HG03280 (cell line): ENCODE measurements at regions not wholly inside any gene's neighbourhood (a gene's known extent, or its start where the extent isn't known, plus 50 kb on each side); places are given as distances from the start of the nearest gene placed in this dataset.
"Not testable (repeated sequence)": the region's sequence is repeated elsewhere in the genome, so short reads cannot be mapped to it uniquely, and the experiment has no call there.

Source experiments
- ATAC-seq: cut with Tn5 transposase; IDR thresholded peaks from one replicate; pipeline ENCODE4 v1.9.1; 2021; ENCODE audit warnings: mild to moderate bottlenecking, moderate library complexity; ENCODE audit not compliant: unreplicated experiment

DNA sequence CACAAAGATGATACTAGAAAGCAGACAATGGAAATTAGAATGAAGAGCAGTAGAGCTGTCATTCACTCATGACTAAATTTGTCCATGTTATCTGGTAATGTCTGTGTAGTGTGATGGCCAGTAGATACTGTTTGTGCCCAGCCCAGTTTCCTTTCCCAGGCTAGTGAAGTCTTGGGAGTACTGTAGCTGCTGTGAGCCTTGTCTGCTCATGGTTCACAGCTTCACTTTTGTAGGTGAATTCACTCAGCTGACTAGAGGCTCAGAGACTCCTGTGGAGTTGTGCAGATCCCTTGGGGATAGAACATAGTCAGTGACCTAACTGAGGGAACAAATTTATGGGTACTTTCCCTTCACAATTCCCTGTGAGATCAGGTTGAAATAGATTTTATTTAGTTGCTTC is 572.5 kb downstream of the ARL4A start:
- ATAC-seq, result no peak

DNA sequence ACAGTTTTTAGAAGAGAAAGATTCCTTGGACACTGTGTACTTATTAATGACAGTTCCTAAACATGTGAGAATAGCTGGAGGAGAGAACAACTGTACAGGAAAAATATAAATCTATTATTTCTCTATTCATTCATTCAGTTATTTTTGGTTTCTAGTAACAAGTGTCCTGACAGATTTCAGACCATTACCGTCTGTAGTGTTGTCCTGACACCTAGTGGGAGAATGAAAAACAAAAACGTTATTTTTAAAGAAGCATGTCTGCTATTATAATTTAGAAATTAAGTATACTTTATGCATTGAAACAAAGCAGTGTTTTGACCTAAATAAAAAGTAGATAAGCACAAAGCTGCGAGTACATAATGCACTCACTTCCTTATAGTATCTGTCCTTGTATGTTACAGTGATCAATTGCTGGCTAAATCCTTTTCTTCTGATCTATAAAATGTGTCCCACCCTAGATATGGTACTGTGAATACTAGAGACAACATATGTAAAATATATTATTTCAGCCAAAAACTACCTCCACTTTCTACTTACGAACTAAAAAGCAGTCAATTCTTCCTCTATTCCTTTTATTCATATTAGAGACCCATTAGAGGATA is 575.6 kb downstream of the ARL4A start:
- no peak for ATAC-seq

DNA sequence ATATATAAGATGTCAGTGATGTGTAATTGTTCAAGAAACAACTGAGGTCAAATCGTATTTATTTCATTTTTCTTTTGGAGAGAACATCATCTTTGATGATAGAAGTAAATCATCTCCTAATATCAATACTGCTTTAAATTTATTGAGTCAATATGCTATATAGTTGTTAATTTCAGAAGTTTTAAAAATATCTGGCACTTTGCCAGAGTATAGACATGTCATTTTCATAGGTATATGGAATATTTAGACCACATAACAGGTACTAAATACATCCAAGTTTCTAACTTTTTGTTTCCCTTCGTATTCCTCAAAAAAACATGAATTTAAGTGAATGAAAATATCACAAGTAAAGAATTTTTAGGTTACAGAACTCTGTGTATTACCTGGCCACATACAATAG is 577.8 kb downstream of the ARL4A start:
- no peak for ATAC-seq

DNA sequence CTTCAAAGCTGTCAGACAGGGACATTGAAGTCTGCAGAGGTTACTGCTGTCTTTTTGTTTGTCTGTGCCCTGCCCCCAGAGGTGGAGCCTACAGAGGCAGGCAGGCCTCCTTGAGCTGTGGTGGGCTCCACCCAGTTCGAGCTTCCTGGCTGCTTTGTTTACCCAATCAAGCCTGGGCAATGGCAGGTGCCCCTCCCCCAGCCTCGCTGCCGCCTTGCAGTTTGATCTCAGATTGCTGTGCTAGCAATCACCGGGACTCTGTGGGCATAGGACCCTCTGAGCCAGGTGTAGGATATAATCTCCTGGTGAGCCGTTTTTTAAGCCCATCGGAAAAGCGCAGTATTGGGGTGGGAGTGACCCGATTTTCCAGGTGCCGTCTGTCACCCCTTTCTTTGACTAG is 586.8 kb downstream of the ARL4A start:
- not testable (repeated sequence) for ATAC-seq

DNA sequence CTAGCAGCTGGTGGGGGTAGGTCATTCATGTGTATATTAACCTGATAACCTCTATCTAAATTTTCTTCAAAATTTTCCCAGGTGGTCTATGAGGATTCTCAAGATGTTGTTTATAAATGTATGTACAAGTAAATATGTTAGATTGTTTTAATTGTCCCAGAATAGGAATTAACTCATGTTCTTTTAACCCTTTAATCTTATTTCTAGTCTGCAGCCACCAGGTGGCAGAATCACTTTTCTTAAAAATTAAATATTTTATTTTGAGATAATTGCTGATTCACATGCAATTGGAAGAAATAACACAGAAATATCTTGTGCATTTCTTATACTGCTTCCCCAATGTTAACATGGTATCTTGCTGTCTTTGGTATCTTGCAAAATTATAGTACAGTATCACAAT is 589.5 kb downstream of the ARL4A start:
- no peak for ATAC-seq

DNA sequence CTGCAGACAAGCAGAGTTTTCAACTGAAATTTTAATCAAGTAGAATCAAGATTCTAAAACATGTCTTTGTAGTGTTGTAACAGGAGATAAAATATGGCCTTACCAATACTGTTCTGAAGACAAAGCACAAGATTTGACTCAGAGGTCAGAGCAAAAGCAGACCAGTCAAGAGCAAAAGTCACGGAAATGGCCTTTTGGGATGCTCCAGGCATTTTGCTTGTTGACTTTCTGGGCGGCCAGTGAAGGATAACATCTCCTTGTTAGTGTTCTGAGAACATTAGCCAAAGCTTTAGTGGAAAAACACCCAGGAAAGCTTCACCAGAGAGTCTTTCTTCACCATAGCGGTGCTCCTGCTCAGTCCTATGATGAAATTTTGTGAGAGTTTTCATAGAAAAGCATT is 590.6 kb downstream of the ARL4A start:
- no peak for ATAC-seq

DNA sequence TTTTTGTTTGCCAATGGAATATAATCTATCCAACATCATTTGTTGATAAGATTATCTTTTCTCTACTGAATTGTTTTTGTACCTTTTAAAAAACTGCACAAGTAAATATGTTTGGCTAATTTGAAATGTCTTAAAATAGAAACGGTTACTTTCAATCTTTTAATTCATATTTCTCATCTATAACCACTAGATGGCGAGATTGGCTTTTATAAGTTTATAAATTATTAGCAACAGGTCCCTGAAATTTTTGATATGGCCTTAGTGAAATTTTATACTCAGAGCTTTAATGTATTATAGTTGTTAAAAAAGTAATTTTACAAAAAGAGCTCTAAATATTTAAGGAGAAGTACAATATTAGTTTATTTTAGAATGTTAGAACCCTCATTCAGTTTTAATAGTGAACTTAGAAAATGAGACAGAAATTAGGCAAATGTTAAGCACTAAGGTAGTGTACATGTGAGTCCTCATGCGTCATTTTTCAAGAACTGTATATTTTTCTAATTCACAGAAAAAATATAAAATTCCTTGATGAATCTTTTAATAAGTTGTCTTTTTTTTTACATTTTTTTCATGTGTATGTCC is 592.5 kb downstream of the ARL4A start:
- ATAC-seq, result no peak

DNA sequence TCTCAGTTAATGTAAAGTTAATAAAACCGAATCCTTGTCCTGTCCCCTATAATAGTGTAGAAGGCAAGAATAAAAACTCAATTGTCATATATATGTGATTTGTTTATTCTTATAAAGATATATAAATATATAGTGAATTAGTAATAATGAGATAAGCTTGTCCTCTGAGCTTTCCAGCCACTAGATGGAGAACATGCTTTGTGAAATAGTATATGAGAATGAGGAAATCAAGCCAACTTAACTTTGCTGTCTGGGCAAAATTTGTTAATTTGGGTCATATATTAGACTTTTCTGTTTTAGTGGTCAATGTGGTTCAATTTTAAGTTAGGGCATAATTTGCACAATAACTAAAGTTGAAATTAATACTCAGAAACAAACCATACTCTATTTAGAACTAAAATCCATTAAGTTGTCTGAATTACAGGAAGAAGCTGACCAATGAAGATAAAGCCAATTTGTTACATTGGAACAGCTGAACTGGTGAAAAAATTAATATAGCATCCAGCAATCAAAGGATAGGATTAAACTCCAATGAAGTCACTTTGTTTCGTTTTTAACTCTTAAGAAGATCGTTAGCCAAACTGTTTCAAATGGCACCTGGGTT is 595.0 kb downstream of the ARL4A start:
- no peak for ATAC-seq

DNA sequence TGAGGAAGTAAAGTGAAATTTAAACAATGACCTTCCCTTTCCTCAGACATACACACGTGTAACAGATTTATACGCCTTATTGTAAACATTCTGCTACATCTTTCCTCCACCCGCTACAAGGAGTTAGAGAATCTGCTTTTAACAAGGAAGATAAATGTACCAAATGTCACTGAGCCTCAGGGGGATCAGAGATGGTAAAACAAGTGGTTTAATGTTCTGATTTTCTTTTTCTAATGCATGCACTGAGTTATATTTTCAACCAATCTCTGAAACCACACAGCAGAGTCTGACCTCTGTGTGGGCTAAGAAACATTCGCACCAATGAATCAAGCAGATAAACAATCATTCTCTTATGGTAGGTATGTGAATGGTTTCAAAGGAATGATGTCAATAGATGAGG is 599.5 kb downstream of the ARL4A start:
- no peak for ATAC-seq

DNA sequence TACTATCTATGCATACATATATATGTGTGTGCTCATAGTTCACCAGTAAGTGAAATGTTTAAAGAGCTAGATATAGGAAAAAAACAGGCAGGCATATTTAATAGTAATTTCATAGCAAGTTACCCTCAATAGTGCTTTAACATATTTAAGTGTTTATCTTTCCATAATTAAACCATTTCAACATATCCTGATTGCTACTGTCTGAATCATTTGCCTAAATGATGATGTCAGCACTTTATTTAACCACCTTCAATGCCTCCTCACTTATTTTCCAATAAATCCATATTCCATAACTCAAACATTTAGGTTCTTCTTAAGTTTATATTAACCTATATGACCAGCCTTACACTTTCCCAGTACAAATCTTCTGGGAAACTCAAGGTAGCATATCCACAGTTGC is 601.1 kb downstream of the ARL4A start:
- ATAC-seq, result no peak

DNA sequence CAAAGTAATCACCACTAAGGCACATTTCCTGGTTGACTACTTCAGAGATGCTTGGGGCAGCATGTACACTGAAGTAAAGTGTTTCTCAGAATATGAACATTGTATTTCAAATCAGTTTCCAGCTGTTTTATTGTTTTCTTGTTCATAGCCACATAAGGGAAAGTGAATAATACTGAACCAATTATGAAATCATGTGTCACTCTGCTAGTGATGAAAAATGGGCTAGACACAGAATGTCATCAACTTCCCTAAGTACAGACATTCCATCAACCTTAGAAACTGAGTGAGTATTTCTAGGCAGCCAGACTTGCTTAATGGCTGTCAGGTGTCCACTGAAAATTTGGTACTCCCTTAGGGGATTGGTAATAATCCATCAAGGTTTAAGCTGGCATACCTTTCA is 603.5 kb downstream of the ARL4A start:
- no peak for ATAC-seq

DNA sequence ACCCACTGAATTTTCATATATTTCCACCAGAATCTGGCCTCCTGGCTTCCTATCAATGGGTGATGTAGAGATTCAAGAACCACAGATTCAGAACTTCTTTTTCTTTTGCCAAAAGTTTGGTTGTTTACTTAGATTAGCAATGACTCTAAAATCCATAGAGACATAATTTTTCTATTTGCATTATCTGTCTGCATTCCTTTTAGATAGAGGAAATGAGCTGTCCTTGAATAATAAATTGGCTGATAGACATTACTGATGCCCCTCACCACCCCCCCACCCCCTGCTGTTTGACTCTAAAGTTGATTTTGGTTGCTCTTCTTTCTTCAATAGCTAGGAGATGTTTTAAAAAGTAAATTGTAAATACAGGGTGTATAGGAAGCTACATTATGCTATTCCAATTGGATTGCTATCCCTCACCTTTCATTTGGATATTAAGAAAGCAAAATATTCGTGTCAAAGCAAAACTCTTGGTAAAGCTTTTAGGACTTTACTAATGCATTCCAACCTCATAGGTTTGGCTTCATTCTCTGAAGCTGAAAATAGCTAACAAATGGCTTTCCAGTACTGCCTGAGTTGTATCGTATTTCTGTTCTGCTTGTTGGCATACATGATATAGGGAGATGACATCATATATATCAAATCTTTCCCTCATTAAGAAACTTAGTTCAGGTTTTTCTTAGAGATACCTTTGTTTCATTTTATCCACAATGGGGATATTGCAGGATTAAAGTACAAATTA is 606.0 kb downstream of the ARL4A start:
- no peak for ATAC-seq

DNA sequence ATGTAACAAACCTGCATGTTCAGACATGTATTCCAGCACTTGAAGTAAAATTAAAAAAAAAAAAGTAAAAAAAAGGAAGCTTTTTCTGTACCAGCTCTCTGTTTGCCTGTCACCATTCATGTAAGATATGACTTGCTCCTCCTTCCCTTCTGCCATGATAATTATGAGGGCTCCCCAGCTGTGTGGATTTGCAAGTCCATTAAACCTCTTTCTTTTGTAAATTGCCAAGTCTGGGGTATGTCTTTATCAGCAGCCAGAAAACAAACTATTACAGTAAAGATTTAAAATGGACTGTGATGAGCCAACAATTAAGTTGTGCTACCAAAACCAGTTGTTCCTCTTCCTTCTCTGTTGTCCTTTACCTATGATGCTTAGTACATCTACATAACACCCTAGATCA is 619.6 kb downstream of the ARL4A start:
- ATAC-seq, result no peak

DNA sequence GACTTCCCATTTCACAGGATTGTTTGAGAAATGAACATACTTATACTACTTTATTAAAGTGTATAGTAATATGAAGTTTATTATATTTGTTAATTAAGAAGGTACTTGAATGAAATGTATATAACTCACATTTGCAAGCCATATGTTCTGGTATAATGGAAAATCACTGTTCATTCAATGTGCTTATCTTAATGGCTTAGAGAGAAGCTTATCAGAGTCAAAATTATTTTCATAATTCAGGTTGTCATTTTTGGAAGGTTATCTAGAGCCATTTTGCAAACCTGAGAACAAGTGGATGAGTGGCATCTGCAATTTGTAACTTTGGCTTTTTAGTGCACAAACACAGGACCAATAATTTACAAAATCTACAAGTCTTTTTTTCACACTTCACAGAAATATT is 621.0 kb downstream of the ARL4A start:
- ATAC-seq, result no peak

DNA sequence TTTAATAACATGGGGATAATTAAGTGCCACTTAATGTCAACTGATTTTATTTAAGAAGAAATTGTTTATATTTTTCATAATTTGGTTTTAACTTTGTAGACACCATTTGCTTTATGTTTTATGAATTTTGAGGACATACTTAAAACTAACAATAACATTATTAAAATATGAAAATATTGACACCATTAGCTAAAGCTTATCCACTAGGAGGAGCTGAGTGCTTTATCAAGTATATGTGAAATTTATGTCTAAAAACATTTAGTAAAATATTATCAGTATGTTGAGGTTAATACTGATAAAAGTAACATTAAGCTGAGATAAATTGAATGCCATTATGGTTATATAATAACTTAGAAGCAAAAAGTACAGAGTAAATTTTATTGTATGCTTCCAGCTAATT is 622.1 kb downstream of the ARL4A start:
- no peak for ATAC-seq

DNA sequence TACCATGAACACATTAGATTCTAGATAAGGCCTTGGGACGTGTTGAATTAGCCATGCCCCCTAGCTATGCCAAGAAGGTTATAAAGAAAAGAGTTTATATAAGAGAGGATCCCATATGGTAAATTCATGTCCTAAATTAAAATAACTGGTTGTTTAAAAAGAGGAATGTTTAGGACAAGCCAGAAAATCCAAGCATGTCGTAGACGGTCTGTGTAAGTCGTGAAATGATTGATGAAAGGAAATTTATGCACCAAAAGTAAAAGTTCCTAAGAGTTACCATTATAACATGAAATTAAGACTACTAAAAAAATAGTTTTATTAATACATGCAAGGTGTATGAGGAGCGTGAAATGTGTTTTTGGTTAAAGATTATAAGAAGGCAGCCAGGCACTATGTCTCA is 624.9 kb downstream of the ARL4A start:
- ATAC-seq, result no peak

DNA sequence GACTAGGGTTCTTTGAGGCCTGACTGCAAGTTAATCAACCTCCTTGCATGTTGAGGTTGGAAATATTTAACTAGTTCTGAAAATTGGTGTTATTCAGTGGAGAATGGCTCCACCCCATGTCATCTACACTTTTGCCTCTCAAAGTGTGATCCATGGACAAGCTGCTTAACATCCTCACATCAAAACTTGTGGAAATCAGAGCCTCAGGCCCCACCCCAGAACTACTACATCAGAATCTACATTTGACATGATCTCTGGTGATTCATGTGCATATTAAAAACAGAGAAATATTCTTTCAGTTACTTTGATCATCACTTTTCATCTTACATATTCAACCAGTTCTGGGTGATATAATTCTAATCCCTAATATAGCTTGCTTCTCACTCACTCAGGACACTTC is 632.9 kb downstream of the ARL4A start:
- no peak for ATAC-seq

DNA sequence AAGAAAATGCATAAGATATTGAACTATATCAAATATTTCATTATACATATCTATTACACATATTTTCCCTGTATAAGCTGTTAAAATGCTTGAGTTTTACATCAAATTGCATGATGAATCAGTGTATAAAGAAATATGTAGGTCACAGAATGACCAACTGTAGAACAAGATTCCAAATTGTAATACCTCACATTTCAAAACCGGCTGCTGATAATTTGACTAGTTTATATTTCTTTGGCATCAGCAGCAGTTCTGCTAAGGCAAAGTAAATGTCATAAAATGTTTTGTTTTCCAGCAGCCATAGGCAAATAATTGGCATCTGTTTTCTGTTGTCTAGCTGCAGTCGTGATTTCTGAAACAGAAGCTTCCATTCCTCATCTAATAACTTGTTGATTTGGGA is 633.9 kb downstream of the ARL4A start:
- no peak for ATAC-seq

DNA sequence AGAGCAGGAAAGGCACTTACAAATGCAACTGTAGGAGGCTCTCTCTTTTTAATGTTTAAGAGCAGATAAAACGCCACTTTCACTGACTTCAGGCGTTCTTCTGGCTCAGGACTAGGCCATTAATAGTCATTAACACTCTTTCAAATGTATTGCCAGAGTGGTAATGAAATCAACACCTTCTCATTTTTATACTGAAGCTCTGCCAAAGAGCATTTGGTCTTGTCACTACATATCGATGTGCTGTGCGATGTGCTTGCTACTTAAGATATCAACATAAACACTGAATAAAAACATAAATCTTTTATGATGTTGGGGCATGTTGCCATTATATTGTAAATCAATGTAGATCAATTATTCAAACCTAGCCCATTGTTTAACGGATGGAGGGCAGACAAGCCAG is 634.7 kb downstream of the ARL4A start:
- ATAC-seq, result no peak

DNA sequence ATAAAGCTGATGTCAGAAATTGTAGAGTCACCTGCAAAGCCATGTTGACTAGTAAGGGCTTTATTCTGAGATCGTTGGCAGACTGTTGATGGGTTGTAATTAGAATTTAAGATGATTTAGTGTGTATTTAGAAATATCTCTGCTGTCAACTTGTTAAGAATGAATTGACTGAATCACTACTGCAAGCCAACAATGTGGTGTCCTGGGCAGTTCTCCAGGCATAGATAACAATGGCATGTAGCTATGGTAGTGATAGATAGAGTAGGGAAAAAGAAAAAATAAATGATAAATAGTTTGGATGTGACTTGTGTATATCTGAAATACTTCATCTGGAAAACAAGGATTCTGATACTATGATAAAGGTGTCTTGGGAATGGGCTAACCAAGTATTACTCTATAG is 640.2 kb downstream of the ARL4A start:
- ATAC-seq, result no peak

DNA sequence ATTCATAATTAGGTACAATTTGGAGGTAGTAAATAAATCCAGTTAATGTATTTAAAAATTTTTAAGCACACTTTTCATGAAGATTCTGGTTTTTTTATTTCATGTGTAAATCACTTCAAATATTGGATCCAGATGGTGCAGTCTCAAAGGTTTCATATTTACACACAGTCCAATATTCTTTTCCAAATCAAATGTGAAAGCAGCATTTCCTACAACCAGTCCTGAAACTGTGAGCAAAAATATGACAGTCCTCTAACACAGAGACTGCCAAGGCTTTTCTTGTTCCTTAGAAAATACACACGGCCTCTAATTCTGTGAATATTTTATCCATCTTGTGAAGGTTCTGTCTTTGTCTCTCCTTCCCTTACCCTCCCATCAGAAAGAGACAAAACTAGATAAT is 645.9 kb downstream of the ARL4A start:
- ATAC-seq, result no peak

DNA sequence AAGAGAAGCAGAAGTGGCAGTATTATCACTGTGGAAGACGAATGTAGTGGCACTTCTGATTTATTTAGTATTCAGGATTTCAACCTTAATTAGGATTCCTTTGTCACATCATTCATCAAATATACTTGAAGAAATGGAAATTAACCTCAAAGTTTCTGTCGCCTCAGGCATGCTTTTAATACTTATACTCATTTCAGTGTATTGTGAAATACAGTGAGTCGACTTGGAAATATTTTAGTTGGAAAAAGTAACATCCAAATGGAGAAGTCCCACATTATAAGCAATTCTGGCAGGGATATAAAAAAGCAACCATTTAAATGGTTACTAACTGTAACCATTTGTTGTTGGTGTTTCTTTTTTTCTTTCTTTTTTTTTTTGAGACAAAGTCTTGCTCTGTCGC is 648.8 kb downstream of the ARL4A start:
- no peak for ATAC-seq
